ENCODE measurements at regions not wholly inside any gene's neighbourhood (a gene's known extent, or its start where the extent isn't known, plus 50 kb on each side); places are given as distances from the start of the nearest gene placed in this dataset.

DNA sequence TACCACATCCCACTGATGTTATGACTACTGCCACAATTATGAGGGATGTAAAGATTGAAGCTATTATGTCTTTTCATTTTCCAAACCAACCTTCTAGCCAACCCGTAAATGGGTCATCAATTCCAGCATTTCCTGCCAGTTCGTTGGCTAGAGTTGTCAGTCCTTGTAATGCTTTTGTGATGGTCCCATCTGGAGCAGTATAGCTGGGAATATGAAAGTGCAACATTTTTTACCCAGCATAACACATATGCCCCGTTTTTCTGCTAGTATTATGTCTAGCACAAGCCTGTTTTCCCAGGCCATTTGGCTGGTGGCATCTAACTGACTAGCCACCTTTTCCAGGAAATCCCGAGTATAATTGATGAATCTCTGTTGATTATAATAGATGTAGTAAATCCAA lies 1501.6 kb upstream of the SLC39A10 start:
- intact Hi-C loops (cut with micrococcal nuclease; ENCODE audit: unreplicated experiment) = no loop called here
- no peaks in the 10 kb centered on the region for H3K36me3 ChIP-seq (ENCODE audit: insufficient read depth, low read length)
- DNase-seq (ENCODE audit: low spot score) = no peak
- CTCF ChIA-PET (ENCODE audit: unreplicated experiment) = no interaction called here
- no peak overlapping the region for H3K4me2 ChIP-seq (ENCODE audit: low read length)
- no peak overlapping the region for H3K4me3 ChIP-seq (ENCODE audit: low read depth, low read length, poor library complexity, severe bottlenecking)
- no TSS peak for BruUV-seq (replicated peaks)
- no peaks in the 10 kb centered on the region for H4K20me1 ChIP-seq (ENCODE audit: insufficient read depth, low read length)
- no peak for TF ChIP-seq EZH2phosphoT487 (IDR thresholded peaks at IDR 0.05; ENCODE audit: borderline replicate concordance, low read depth, low read length)
- TF ChIP-seq, protein P1, sequence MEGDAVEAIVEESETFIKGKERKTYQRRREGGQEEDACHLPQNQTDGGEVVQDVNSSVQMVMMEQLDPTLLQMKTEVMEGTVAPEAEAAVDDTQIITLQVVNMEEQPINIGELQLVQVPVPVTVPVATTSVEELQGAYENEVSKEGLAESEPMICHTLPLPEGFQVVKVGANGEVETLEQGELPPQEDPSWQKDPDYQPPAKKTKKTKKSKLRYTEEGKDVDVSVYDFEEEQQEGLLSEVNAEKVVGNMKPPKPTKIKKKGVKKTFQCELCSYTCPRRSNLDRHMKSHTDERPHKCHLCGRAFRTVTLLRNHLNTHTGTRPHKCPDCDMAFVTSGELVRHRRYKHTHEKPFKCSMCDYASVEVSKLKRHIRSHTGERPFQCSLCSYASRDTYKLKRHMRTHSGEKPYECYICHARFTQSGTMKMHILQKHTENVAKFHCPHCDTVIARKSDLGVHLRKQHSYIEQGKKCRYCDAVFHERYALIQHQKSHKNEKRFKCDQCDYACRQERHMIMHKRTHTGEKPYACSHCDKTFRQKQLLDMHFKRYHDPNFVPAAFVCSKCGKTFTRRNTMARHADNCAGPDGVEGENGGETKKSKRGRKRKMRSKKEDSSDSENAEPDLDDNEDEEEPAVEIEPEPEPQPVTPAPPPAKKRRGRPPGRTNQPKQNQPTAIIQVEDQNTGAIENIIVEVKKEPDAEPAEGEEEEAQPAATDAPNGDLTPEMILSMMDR (conservative IDR thresholded peaks at IDR 0.05; ENCODE audit: low read length) = no peak
- H3K4me1 ChIP-seq (ENCODE audit: insufficient read depth, low read length, poor library complexity, severe bottlenecking) = no peaks in the 10 kb centered on the region
- no peak overlapping the region for H2AFZ ChIP-seq (ENCODE audit: low read length)
- POLR2A ChIA-PET = interaction anchor here (0.7 kb wide), 1 partner anchor 26 kb away, joined by 3 read pairs; no protein-coding TSS in a partner anchor
- no peaks in the 10 kb centered on the region for H3K79me2 ChIP-seq (ENCODE audit: insufficient read depth, low read depth, low read length)
- no peaks in the 10 kb centered on the region for H3K9me2 ChIP-seq (ENCODE audit: insufficient read depth, low read length)
- H3K9me3 ChIP-seq (ENCODE audit: low read length) = no peaks in the 10 kb centered on the region
- no peak overlapping the region for H3K27ac ChIP-seq (ENCODE audit: low read depth, low read length, poor library complexity, severe bottlenecking)

DNA sequence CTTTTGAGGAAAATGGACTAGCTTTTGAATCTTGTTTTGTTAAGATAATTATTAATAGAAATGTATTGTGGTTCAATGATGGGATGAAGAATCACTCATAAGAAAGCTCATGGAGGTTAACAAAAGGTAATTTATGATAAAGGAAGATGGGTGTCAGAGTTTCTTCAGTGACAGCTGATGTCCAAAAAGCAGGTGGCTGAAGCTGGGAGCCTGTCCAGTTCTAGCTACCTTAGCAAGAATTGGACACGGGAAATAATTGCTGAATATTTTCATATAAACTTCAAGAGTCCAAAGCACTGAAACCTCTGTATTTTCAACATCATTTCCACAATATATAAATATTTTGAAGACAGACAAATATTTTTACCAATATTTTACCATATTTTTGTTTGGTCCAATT lies 1505.8 kb upstream of the SLC39A10 start:
- CTCF ChIA-PET (ENCODE audit: unreplicated experiment) = no interaction called here
- Histone ChIP-seq H3K4me3 (ENCODE audit: low read depth, low read length, poor library complexity, severe bottlenecking) (no peak overlapping the region), H3K36me3 (ENCODE audit: insufficient read depth, low read length) (no peaks in the 10 kb centered on the region), H3K4me1 (ENCODE audit: insufficient read depth, low read length, poor library complexity, severe bottlenecking) (no peaks in the 10 kb centered on the region), H3K9me3 (ENCODE audit: low read length) (no peaks in the 10 kb centered on the region), H2AFZ (ENCODE audit: low read length) (no peak overlapping the region), H4K20me1 (ENCODE audit: insufficient read depth, low read length) (no peaks in the 10 kb centered on the region), H3K4me2 (ENCODE audit: low read length) (no peak overlapping the region), H3K9me2 (ENCODE audit: insufficient read depth, low read length) (no peaks in the 10 kb centered on the region), H3K79me2 (ENCODE audit: insufficient read depth, low read depth, low read length) (no peaks in the 10 kb centered on the region), H3K27ac (ENCODE audit: low read depth, low read length, poor library complexity, severe bottlenecking) (no peak overlapping the region)
- intact Hi-C loops (cut with micrococcal nuclease; ENCODE audit: unreplicated experiment) = no loop called here
- POLR2A ChIA-PET = interaction anchor here (0.7 to 2.2 kb wide), 6 partner anchors 11 to 221 kb away, joined by 3 to 12 read pairs (median 4); no protein-coding TSS in a partner anchor
- no peak for DNase-seq (ENCODE audit: low spot score)
- TF ChIP-seq, protein P1 (conservative IDR thresholded peaks at IDR 0.05; ENCODE audit: low read length) = no peak
- no peak for TF ChIP-seq EZH2phosphoT487 (IDR thresholded peaks at IDR 0.05; ENCODE audit: borderline replicate concordance, low read depth, low read length)
- BruUV-seq (replicated peaks) = no TSS peak

DNA sequence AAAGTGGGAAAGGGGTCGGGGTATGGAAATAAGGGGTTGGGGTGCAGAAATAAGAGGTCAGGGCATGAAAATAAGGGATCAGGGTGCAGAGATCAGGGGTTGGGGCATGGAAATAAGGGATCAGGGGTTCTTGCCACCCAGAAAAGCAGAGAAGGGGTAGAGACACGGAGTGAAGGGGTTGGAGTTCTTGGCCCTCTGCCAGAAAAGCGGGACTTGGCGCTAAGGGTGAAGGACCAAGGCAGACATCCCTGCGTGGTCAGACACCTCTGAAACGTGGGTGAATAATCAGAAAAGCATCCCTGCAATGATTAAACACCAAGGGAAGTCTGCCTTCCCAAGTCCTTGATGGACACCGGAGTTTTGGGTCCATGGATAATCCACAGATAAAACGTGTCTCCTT lies 1521.6 kb upstream of the SLC39A10 start:
- no peaks in the 10 kb centered on the region for H3K4me1 ChIP-seq (ENCODE audit: insufficient read depth, low read length, poor library complexity, severe bottlenecking)
- H3K79me2 ChIP-seq (ENCODE audit: insufficient read depth, low read depth, low read length) = no peaks in the 10 kb centered on the region
- H3K27ac ChIP-seq (ENCODE audit: low read depth, low read length, poor library complexity, severe bottlenecking) = no peak overlapping the region
- ChIA-PET CTCF (ENCODE audit: unreplicated experiment) (no interaction called here), POLR2A (no interaction called here)
- no peak for DNase-seq (ENCODE audit: low spot score)
- intact Hi-C loops (cut with micrococcal nuclease; ENCODE audit: unreplicated experiment) = no loop called here
- BruUV-seq (replicated peaks) = no TSS peak
- TF ChIP-seq, protein P1 (conservative IDR thresholded peaks at IDR 0.05; ENCODE audit: low read length) = no peak
- TF ChIP-seq EZH2phosphoT487 (IDR thresholded peaks at IDR 0.05; ENCODE audit: borderline replicate concordance, low read depth, low read length) = no peak
- H3K4me2 ChIP-seq (ENCODE audit: low read length) = no peak overlapping the region
- no peak overlapping the region for H3K4me3 ChIP-seq (ENCODE audit: low read depth, low read length, poor library complexity, severe bottlenecking)
- no peaks in the 10 kb centered on the region for H3K9me2 ChIP-seq (ENCODE audit: insufficient read depth, low read length)
- H2AFZ ChIP-seq (ENCODE audit: low read length) = no peak overlapping the region
- H4K20me1 ChIP-seq (ENCODE audit: insufficient read depth, low read length) = no peaks in the 10 kb centered on the region
- no peaks in the 10 kb centered on the region for H3K9me3 ChIP-seq (ENCODE audit: low read length)
- H3K36me3 ChIP-seq (ENCODE audit: insufficient read depth, low read length) = no peaks in the 10 kb centered on the region
